DMS79 (cell line): ENCODE measurements at regions not wholly inside any gene's neighbourhood (a gene's known extent, or its start where the extent isn't known, plus 50 kb on each side); places are given as distances from the start of the nearest gene placed in this dataset.

Experiments
- DNase-seq: peaks from one replicate; lab custom pipeline; 2025; lab: John Stamatoyannopoulos, UW

GRCh38 chr18:39675906-39676305 is 2110.3 kb upstream of the CELF4 start:
- DNase-seq: no peak

GRCh38 chr18:39675368-39675767 is 2109.8 kb upstream of the CELF4 start:
- no peak for DNase-seq

GRCh38 chr18:39672171-39672570 is 2106.6 kb upstream of the CELF4 start:
- no peak for DNase-seq

- DNase-seq: no peak
Measured at GRCh38 chr18:39667905-39668304, 2102.3 kb upstream of the CELF4 start.

- DNase-seq: no peak
Measured at GRCh38 chr18:39666541-39666940, 2100.9 kb upstream of the CELF4 start.

GRCh38 chr18:39661856-39662366 is 2096.3 kb upstream of the CELF4 start:
- no peak for DNase-seq

GRCh38 chr18:39660141-39660540 is 2094.5 kb upstream of the CELF4 start:
- DNase-seq: no peak

GRCh38 chr18:39655341-39655740 is 2089.7 kb upstream of the CELF4 start:
- no peak for DNase-seq

GRCh38 chr18:39653221-39653620 is 2087.6 kb upstream of the CELF4 start:
- no peak for DNase-seq

GRCh38 chr18:39648616-39649015 is 2083.0 kb upstream of the CELF4 start:
- DNase-seq: no peak

GRCh38 chr18:39647627-39648534 is 2082.3 kb upstream of the CELF4 start:
- peak; percentile 89 for DNase-seq

- no peak for DNase-seq
Measured at GRCh38 chr18:39638224-39638623, 2072.6 kb upstream of the CELF4 start.

GRCh38 chr18:39636931-39637330 is 2071.3 kb upstream of the CELF4 start:
- no peak for DNase-seq

GRCh38 chr18:39635966-39636365 is 2070.4 kb upstream of the CELF4 start:
- DNase-seq: no peak

- no peak for DNase-seq
Measured at GRCh38 chr18:39635192-39635591, 2069.6 kb upstream of the CELF4 start.

- DNase-seq: no peak
Measured at GRCh38 chr18:39627936-39628335, 2062.3 kb upstream of the CELF4 start.

GRCh38 chr18:39624961-39625360 is 2059.4 kb upstream of the CELF4 start:
- DNase-seq: no peak

- DNase-seq: no peak
Measured at GRCh38 chr18:39622431-39622830, 2056.8 kb upstream of the CELF4 start.

GRCh38 chr18:39620551-39621168 is 2055.1 kb upstream of the CELF4 start:
- no peak for DNase-seq

GRCh38 chr18:39618265-39619003 is 2052.8 kb upstream of the CELF4 start:
- DNase-seq: no peak

- DNase-seq: no peak
Measured at GRCh38 chr18:39611381-39612100, 2045.9 kb upstream of the CELF4 start.

- no peak for DNase-seq
Measured at GRCh38 chr18:39607034-39607433, 2041.4 kb upstream of the CELF4 start.
